BLaER1 (cell line): ENCODE measurements at regions not wholly inside any gene's neighbourhood (a gene's known extent, or its start where the extent isn't known, plus 50 kb on each side); places are given as distances from the start of the nearest gene placed in this dataset.
"Not testable (repeated sequence)": the region's sequence is repeated elsewhere in the genome, so short reads cannot be mapped to it uniquely, and the experiment has no call there.

Experiments
- H3K27ac ChIP-seq: shearing (Covaris generic); formaldehyde crosslinking; 2 replicates; pipeline ENCODE4 v1.8.1; 2022
- H3K27me3 ChIP-seq: shearing (Covaris generic); formaldehyde crosslinking; 2 replicates; pipeline ENCODE4 v1.8.1; 2022
- H3K36me3 ChIP-seq: shearing (Covaris generic); formaldehyde crosslinking; 2 replicates; pipeline ENCODE4 v1.8.1; 2022
- H3K4me1 ChIP-seq: shearing (Covaris generic); formaldehyde crosslinking; 2 replicates; pipeline ENCODE4 v1.8.1; 2022
- H3K4me2 ChIP-seq: shearing (Covaris generic); formaldehyde crosslinking; 2 replicates; pipeline ENCODE4 v1.8.1; 2022
- H3K4me3 ChIP-seq: shearing (Covaris generic); formaldehyde crosslinking; 2 replicates; pipeline ENCODE4 v1.8.1; 2022
- H3K9ac ChIP-seq: shearing (Covaris generic); formaldehyde crosslinking; 2 replicates; pipeline ENCODE4 v1.8.1; 2022
- H3K9me3 ChIP-seq: shearing (Covaris generic); formaldehyde crosslinking; 2 replicates; pipeline ENCODE4 v1.8.1; 2022
- H4K20me1 ChIP-seq: shearing (Covaris generic); formaldehyde crosslinking; 2 replicates; pipeline ENCODE4 v1.8.1; 2022
- Cebpa-rat ChIP-seq: shearing (Covaris generic); IDR thresholded peaks from 2 replicates; pipeline ENCODE4 v1.8.1; 2022

DNA sequence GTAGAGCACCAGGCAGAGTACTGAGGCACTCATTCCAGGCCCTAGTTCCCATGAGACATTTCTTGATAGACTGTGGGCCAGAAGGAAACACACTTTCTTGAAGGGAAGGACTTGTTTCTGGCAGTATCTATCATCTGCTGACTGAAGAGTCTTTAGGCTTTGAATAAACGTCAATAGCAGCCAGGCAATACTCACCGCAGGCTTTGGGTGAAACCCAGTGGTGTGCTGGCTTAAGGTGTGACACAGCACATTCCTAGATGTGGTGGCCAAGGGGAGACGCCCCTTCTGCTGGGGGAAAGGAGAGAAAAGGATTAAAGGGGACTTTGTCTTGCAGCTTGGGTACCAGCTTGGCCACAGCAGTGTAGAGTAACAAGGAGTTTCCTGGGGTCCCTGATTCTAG, 1039.6 kb downstream of the HACE1 start:
- H4K20me1 ChIP-seq = no peaks in the 10 kb centered on the region
- TF ChIP-seq Cebpa-rat = no peak
- H3K27me3 ChIP-seq = no peaks in the 10 kb centered on the region
- H3K36me3 ChIP-seq = no peaks in the 10 kb centered on the region
- H3K9ac ChIP-seq = no peak overlapping the region
- no peaks in the 10 kb centered on the region for H3K9me3 ChIP-seq
- H3K4me2 ChIP-seq = no peak overlapping the region
- H3K4me1 ChIP-seq = no peaks in the 10 kb centered on the region
- no peak overlapping the region for H3K27ac ChIP-seq
- no peak overlapping the region for H3K4me3 ChIP-seq

DNA sequence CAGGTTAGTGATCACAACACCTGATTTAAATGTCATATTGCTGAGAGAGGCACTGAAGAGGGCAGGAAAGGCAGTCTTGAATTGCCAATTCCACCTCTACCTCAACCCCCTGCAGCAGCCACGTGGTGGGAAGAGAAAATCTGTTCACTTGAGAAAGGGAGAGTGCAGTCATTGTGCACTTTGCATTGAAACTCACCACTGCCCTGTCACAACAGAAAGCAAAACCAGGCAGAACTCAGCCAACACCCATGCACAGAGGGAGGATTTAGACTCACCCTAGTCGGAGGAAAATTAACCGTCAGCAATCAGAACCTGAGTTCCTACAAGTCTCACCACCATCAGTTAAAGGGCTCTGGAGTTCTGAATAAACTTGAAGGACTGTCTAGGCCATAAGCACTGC, 1040.2 kb downstream of the HACE1 start:
- Histone ChIP-seq H3K4me3 (no peak overlapping the region), H3K27me3 (no peaks in the 10 kb centered on the region), H3K4me1 (no peaks in the 10 kb centered on the region), H3K9me3 (no peaks in the 10 kb centered on the region), H4K20me1 (no peaks in the 10 kb centered on the region), H3K36me3 (no peaks in the 10 kb centered on the region), H3K4me2 (no peak overlapping the region), H3K27ac (no peak overlapping the region), H3K9ac (no peak overlapping the region)
- no peak for TF ChIP-seq Cebpa-rat

DNA sequence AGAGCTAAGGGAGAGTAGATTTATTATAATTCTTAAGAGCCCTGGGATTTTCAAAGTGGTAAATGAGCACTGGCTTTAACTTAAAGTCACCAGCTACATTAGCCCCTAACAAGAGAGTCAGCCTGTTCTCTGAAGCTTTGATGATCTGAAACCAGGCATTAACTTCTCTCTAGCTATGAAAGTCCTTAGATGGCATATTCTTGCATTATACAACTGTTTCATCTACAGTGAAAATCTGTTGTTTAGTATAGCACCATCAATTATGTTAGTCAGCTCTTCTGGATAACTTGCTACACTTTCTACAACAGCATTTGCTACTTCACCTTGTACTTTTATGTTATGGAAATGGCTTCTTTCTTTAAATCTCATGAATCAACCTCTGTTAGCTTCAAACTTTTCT, 1046.7 kb downstream of the HACE1 start:
- H3K27me3 ChIP-seq = no peaks in the 10 kb centered on the region
- H3K36me3 ChIP-seq = no peaks in the 10 kb centered on the region
- H3K4me1 ChIP-seq = no peaks in the 10 kb centered on the region
- no peaks in the 10 kb centered on the region for H4K20me1 ChIP-seq
- no peaks in the 10 kb centered on the region for H3K9me3 ChIP-seq
- no peak for TF ChIP-seq Cebpa-rat
- H3K27ac ChIP-seq = no peak overlapping the region
- no peak overlapping the region for H3K4me3 ChIP-seq
- H3K4me2 ChIP-seq = no peak overlapping the region
- no peak overlapping the region for H3K9ac ChIP-seq

DNA sequence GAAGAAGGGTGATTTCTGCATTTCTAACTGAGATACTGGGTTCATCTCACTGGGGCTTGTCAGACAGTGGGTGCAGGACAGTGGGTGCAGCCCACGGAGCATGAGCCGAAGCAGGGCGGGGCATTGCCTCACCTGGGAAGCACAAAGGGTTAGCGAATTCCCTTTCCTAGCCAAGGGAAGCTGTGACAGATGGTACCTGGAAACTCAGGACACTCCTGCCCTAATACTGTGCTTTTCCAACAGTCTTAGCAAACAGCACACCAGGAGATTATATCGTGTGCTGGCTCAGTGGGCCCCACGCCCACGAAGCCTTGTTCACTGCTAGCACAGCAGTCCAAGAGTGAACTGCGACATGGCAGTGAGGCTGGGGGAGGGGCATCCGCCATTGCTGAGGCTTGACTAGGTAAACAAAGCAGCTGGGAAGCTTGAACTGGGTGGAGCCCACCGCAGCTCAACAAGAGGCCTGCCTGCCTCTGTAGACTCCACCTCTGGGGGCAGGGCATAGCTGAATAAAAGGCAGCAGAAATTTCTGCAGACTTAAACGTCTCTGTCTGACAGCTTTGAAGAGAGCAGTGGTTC, 1057.7 kb downstream of the HACE1 start:
- H4K20me1 ChIP-seq, H3K9ac ChIP-seq, H3K4me1 ChIP-seq, H3K4me3 ChIP-seq, H3K4me2 ChIP-seq, H3K9me3 ChIP-seq, H3K27me3 ChIP-seq, H3K36me3 ChIP-seq, H3K27ac ChIP-seq: not testable (repeated sequence)

DNA sequence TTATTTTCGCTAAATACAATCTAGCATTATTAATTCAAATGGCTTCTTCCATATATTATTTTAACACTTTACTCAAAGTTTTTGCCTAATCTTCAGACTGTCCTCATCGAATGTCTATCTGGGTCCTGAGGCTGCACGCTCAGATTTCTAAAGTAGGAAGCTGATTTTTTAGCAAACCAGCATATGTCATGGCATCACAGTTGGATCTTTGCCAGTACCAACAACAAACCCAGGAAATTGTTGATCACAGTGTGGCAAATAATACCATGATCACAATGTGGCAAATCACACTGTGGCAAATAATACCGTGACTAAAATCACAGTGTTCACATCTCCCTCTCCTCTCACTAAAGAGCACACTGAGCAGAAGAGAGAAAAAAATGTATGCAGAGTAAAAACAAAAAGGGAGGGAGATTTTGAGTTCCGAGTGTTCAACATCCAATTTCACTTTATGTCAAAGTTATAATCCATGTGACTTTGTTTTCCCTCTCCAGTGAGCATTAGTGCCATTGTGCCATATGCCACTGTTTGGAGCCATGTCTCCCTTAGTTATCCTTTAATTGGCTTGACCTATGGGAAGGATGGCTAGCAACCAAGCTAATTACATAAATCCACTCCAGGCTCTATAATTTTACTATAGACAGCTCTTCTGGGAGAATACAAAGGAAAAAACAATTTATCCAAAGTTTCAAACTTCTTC, 1059.6 kb downstream of the HACE1 start:
- TF ChIP-seq Cebpa-rat = no peak
- Histone ChIP-seq H3K9ac (no peak overlapping the region), H3K4me3 (no peak overlapping the region), H3K27me3 (no peaks in the 10 kb centered on the region), H3K4me1 (no peaks in the 10 kb centered on the region), H3K9me3 (no peaks in the 10 kb centered on the region), H3K36me3 (no peaks in the 10 kb centered on the region), H4K20me1 (no peaks in the 10 kb centered on the region), H3K27ac (no peak overlapping the region), H3K4me2 (no peak overlapping the region)

DNA sequence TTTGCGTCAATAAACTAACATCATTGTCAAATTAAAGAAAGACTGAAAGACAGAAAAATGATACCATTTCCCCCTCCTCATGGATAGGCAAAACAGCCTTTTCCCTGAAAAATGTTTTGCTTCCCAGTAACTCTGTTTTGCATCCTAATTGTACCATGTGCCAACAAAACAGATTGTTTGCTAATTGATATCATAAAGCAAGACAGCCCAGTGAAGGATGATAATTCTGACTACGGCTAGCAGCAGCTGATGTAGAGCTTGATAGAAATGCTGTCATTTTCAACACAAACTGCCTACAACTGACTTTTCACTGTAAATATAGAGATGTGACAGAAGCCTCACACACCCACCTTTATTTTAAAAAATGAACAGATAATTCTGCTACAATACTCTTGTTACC, 1061.6 kb downstream of the HACE1 start:
- Histone ChIP-seq H3K27ac (no peak overlapping the region), H3K4me3 (no peak overlapping the region), H3K9me3 (no peaks in the 10 kb centered on the region), H3K4me1 (no peaks in the 10 kb centered on the region), H4K20me1 (no peaks in the 10 kb centered on the region), H3K9ac (no peak overlapping the region), H3K4me2 (no peak overlapping the region), H3K27me3 (no peaks in the 10 kb centered on the region), H3K36me3 (no peaks in the 10 kb centered on the region)
- TF ChIP-seq Cebpa-rat = no peak

DNA sequence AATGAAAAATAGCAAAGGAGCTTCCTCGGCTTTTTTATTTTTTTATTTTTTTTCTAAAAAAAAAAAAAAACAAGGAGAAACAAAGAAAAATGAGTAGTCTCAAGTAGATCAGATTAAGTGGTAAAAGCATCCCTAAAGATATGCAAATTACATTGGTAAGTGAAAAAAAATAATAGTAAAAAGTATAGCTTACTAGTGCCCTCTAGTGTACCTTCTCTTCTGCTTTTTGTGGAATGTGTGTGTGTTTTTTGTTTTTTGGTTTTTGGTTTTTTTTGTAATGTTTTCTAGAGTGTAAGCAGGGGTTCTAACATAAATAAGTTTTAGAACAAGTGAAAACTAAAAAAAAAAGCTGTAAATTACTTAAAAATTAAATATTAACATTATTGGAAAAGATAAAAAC, 1062.0 kb downstream of the HACE1 start:
- Histone ChIP-seq H3K4me1 (no peaks in the 10 kb centered on the region), H4K20me1 (no peaks in the 10 kb centered on the region), H3K9ac (no peak overlapping the region), H3K36me3 (no peaks in the 10 kb centered on the region), H3K9me3 (no peaks in the 10 kb centered on the region), H3K27me3 (no peaks in the 10 kb centered on the region), H3K4me2 (no peak overlapping the region), H3K4me3 (no peak overlapping the region), H3K27ac (no peak overlapping the region)
- no peak for TF ChIP-seq Cebpa-rat

DNA sequence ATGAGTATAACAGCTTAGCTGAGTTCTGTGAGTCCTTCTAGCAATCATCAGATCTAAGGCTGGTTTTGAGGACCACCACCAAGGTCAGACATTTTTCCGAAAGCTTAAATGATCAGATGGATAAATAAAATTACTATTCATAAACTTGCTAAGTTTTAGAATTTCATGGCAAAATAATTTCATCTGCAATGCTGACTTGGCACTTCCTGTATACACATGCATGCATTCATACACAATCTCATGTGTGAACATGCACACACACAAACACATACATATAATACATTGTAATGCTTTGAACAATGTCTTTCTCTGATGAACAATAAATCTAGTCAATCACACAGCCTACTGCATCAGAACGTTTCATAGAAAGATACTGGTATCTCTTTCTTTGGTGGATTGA, 1068.3 kb downstream of the HACE1 start:
- Histone ChIP-seq H3K9me3 (no peaks in the 10 kb centered on the region), H3K9ac (no peak overlapping the region), H3K27me3 (no peaks in the 10 kb centered on the region), H3K4me2 (no peak overlapping the region), H3K4me1 (no peaks in the 10 kb centered on the region), H3K4me3 (no peak overlapping the region), H3K36me3 (no peaks in the 10 kb centered on the region), H4K20me1 (no peaks in the 10 kb centered on the region), H3K27ac (no peak overlapping the region)
- no peak for TF ChIP-seq Cebpa-rat

DNA sequence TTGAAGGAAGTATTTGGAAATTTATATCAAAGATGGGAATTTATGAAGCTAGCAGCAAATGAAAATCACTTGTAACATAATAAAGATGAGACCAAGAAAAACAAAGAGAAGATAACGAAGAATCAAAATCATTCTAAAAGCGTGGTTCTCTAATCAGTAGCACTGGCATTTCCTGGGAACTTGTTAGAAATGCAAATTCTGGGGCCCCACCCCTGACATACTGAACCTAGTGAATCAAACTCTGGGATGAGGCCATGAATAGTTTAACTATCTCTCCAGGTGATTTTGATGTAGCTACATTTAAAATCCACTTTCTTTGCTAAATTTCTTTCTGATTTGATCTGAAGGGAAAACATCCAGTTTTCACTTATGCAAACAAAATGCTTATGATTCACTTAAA, 1075.6 kb downstream of the HACE1 start:
- Histone ChIP-seq H3K9ac (no peak overlapping the region), H3K27ac (no peak overlapping the region), H3K36me3 (no peaks in the 10 kb centered on the region), H3K4me2 (no peak overlapping the region), H3K4me3 (no peak overlapping the region), H4K20me1 (no peaks in the 10 kb centered on the region), H3K27me3 (no peaks in the 10 kb centered on the region), H3K4me1 (no peaks in the 10 kb centered on the region), H3K9me3 (no peaks in the 10 kb centered on the region)
- TF ChIP-seq Cebpa-rat = no peak

DNA sequence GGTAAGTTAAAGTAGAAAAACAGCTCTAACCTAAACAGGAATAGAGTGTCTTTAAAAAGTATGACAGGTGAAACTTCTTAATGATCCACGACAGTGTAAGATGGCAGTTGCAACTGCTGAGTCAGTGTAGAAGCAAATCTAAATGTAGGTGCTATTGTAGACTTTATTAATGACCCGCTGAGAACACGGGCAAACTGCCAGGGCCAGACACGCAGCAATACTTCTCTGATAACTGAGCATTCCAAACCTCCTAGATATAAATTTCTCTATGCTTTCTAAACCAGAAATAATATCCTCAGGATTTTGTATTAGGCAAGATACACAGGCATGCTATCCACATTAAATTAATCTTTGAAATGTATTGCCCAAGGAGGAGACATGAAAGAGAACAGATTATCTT, 1076.4 kb downstream of the HACE1 start:
- Histone ChIP-seq H3K9ac (no peak overlapping the region), H3K9me3 (no peaks in the 10 kb centered on the region), H3K4me1 (no peaks in the 10 kb centered on the region), H3K27me3 (no peaks in the 10 kb centered on the region), H4K20me1 (no peaks in the 10 kb centered on the region), H3K4me3 (no peak overlapping the region), H3K36me3 (no peaks in the 10 kb centered on the region), H3K27ac (no peak overlapping the region), H3K4me2 (no peak overlapping the region)
- TF ChIP-seq Cebpa-rat = no peak

DNA sequence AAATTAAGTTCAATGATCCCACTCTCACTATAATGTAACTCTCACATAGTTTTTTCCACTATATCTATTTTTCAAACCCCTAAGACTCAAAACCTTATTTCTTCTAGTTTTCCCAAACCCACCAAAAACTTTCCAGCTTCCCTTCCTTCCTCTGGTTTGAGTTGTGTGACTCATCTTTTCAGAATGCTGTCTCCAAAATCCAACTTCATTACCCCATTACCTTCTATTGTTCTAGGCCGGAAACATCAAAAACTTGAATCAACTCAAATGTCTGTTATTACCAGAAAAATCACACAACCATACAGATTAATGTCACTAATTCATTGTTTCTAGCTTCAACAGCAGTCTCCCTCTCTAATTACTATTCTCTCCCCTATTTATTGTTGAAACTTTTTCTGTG, 1090.3 kb downstream of the HACE1 start:
- Histone ChIP-seq H3K4me1 (no peaks in the 10 kb centered on the region), H3K4me3 (no peak overlapping the region), H3K36me3 (no peaks in the 10 kb centered on the region), H3K27ac (no peak overlapping the region), H4K20me1 (no peaks in the 10 kb centered on the region), H3K9ac (no peak overlapping the region), H3K9me3 (no peaks in the 10 kb centered on the region), H3K4me2 (no peak overlapping the region), H3K27me3 (no peaks in the 10 kb centered on the region)
- no peak for TF ChIP-seq Cebpa-rat
